ENCODE measurements at regions not wholly inside any gene's neighbourhood (a gene's known extent, or its start where the extent isn't known, plus 50 kb on each side); places are given as distances from the start of the nearest gene placed in this dataset.

DNA sequence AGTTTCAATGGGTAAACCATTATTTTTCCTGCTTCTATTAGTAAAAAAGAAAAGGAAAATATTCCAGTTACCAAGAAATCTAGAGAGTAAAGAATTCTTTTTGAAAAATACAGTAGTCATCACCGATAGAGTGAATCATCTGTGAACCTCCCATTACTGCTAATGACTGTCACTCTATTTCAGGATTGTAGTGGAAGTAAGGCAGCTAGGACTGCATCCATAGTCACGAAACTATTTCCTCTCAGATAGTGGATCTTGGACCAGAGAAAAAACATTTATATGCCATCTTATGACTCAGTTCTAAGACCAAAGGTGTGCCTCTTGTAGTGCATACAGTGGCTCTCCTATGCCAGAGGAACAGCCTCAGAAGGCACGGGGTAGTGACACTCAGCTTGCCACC is 173.9 kb upstream of the PLEKHA5 start:
- FAIRE-seq (no peak), DNase-seq (ENCODE audit: insufficient read length, low spot score) (no peak)

DNA sequence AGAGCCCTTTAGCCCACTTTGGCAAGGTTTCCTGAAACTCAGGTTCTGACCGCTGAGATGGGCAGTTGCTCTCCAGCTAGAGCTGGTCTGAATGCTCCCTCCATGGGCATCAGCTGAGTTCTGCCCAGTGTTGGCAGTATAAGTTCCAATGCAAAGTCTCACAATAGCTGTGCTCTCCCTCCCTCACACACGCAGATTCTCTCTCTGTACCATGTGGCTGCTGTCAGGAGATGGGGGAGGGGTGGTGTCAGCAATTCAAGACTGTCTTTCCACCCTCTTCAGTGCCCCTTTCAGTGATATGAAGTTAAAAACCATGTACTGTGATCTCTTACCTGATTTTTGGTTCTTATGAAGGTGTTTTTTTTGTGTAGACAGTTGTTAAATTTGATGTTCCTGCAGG is 164.3 kb upstream of the PLEKHA5 start:
- FAIRE-seq, result no peak
- no peak for DNase-seq (ENCODE audit: insufficient read length, low spot score)

DNA sequence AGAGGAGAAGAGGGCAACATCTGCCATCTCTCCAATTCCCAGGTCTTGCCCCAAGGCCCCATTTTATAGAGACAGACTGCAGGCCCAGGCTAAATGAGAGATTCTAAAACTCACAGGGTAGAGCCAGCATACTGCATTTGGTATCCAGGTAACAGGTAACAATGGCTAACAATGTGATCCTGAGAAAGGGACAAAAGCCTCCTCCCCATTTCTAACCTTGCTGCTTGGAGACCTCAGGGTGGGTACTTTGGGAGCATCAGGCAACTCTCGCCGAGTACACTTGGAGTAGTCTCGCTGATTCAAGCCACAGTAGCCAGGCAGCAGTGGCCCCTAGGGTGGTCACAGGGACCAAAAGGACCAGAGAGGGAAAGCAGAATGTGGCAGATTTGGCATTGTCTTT is 162.6 kb upstream of the PLEKHA5 start:
- DNase-seq (ENCODE audit: insufficient read length, low spot score) (no peak), FAIRE-seq (no peak)

DNA sequence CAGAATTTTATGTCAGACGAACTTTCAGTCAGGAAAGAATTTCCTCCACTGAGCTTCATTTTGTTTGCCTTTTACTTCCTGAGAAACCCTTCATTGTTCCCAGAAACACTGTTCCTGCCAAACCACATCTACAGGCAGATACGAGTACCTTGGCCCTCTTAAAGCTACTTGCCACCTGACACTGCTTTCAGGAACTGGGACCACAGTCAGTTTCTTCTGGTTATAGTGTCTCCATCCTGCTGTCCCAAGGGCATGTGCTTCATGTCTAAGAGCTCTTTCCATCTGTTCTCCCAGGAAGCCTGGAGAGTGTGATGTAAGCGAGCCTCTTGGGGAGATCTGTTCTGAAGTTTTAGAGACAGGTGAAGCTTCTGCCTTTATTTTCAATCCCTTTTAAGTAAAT is 161.7 kb upstream of the PLEKHA5 start:
- FAIRE-seq (no peak), DNase-seq (ENCODE audit: insufficient read length, low spot score) (no peak)

DNA sequence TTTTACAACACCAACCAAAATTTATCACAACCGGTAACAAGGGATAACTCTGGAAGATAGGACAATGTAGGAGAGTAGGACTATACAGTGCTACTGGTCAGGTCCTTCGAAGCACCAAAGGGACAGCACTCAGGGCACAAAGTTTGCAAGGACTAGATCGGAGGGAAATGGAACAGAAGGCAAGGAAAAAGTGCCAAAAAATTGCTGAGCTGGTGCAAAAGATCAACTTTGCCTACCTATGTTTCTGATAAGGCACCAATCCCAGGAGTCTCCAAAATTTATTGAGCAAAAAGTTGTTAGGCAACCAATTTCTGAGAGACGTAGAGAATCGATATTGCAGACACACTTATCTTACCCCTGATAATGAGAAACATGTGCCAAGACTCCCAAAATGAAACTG is 160.0 kb upstream of the PLEKHA5 start:
- DNase-seq (ENCODE audit: insufficient read length, low spot score), result no peak
- FAIRE-seq, result no peak

DNA sequence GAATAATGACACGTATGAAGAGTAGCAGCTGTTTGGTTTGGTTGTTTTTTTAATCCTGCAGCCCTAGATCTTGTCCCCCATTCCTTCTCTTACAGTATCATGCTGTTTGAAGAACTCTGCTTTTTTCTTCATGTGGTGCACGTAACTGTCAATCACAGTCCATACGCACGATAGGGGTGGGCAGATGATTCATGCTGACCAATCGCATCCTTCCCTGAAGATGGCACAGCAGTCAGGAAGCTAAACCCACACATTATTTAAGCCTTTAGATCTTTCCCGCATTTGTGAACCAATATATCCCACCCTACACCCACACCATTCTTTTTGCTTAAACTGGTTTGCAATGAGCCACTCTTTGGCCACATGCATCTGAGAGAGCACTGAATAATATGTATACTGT is 158.9 kb upstream of the PLEKHA5 start:
- DNase-seq (ENCODE audit: insufficient read length, low spot score), result no peak
- no peak for FAIRE-seq

DNA sequence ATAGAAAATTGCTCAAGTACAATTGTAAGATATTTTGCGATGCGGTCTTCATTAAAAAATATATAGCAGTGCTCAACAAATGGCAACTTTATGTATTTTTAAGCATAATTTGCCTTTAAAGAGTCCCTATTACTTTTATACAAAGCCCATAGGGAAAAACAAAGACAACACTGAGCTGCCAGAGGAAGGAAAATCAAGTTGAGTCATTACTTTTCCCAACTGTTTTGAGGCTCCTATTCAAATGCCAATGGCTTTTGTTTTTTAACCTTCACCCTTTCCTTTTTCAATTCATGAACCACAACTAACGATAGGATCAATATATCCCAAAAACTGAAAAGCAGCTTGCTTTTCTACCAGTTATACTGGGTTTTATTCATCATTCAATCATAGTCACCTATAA is 157.6 kb upstream of the PLEKHA5 start:
- DNase-seq (ENCODE audit: insufficient read length, low spot score), result no peak
- FAIRE-seq, result no peak

DNA sequence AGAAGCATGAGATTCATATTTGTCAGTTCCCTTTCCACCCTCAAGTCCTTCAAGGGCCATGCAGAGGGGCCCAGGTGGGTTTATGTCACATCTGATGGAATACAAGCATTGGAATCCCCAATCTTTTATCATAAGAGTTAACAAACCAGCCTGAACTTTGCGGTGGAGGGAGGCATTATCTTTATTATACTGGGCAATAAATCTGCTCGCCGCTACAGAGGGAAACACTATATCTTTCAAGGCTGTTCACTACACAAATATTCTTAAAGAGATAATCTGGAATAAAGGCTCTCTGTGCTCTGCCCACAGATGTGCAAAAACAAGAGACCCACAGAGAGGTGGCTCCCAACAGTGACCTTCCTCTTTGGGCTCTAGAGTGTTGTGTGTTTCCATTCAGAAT is 153.6 kb upstream of the PLEKHA5 start:
- DNase-seq (ENCODE audit: insufficient read length, low spot score), result no peak
- FAIRE-seq, result no peak

DNA sequence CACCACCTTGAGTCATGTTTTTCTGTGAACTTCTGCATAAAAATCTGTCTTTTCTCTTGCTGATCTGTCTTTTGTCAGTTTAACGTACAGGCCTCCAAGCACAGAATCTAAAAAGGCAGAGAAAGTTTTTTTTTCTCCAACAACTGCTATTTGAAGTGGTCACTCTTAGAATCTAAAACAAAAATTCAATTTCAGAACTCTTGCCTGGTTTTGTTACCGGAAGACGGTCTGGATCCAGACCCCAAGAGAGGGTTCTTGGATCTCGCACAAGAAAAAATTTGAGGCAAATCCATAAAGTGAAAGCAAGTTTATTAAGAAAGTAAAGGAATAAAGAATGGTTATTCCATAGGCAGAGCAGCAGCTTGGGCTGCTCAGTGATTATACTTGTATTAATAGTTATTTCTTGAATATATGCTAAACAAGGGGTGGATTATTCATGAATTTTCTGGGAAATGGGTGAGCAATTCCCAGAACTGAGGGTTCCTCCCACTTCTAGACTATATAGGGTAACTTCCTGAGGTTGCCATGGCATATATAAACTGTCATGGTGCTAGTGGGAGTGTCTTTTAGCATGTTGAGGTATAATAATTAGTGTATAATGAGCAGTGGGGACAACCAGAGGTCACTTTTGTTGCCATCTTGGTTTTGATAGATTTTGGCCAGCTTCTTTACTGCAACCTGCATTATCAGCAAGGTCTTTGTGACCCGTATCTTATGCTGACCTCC is 150.0 kb upstream of the PLEKHA5 start:
- DNase-seq (ENCODE audit: insufficient read length, low spot score), result no peak
- FAIRE-seq, result no peak

DNA sequence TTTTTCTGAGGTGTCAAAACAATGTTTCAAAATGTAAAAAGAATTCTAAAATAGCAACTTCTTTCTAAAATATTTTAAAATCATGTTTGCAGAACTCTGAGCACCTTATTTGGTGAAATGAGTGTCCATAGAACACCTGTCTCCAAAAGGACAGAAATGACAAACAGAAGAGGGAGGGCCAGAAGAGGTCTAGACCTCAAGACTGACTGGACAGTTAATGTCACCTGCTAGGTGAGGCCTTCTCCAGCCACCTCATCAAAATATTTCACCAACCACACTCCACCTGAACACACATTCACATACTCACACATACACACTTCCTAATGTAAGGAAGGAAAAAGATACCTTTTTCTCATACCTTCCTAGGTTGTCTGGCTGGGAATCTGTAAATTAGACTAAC is 147.8 kb upstream of the PLEKHA5 start:
- no peak for FAIRE-seq

DNA sequence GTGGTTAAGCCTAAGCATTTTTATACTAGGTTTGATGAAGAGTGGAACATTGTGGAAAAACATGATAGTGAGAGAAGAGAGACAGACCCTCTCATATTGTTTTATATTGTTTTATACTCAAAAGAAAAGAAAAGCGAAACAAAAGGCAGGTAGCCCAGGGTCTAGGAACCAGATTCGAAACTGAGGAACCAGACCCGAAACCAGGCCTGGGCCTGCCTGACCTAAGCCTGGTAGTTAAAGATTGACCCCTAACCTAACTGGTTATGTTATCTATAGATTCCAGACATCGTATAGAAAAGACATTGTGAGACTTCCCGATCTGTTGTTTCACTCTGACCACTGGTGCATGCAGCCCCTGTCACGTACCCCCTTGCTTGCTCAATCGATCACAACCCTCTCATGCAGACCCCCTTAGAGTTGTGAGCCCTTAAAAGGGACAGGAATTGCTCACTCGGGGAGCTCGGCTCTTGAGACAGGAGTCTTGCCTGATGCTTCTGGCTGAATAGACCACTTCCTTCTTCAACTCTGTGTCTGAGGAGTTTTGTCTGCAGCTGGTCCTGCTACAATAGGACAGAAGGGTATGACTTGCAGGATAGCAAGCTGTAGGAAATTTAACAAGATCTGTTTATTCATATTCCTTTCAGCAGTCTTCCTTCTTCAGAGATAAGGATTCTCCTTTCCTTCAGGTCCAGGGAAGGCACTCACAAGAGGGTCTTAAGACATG is 147.1 kb upstream of the PLEKHA5 start:
- FAIRE-seq, result no peak
- no peak for DNase-seq (ENCODE audit: insufficient read length, low spot score)

More for the DNA sequence above, 147.8 kb upstream of the PLEKHA5 start:
- DNase-seq (ENCODE audit: insufficient read length, low spot score), result no peak

DNA sequence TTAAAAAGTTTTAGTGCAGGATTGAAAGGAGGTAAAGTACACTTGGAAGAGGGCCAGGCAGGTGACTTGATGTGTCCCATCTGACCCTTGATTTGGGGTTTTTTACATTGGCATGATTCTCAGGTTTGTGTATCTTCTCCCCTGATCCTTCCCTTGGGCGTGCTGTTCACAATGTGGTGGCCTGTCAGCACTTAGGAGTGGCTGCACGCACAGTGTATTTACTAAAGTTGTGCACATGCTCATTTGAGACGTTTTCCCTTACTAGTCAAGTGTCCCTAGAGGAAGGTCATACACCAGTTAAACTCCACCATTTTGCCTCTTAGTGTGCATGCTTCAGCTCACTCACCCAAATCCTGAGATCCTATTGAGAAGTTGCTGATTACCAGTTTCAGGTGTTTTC is 145.7 kb upstream of the PLEKHA5 start:
- no peak for DNase-seq (ENCODE audit: insufficient read length, low spot score)
- peak; percentile 48 for FAIRE-seq

DNA sequence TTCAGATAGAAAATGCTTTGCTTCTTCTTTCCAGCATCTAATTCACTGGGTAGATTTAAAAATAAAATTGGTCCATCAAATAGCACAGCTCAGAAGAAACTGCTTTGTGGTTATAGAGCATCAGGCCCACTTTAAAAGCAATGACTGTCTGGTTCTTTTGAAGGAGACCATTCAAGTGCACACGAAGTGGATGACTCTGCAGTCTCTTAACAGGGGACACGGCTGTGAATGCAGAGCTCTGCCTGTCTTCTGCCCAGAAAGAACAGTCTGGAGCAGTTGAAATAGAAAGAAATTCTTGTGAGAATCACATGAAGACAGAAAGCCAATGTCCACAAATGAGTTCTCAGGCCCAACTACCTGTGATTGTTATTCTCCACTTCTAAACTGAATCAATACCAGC is 138.7 kb upstream of the PLEKHA5 start:
- DNase-seq (ENCODE audit: insufficient read length, low spot score) (no peak), FAIRE-seq (no peak)

DNA sequence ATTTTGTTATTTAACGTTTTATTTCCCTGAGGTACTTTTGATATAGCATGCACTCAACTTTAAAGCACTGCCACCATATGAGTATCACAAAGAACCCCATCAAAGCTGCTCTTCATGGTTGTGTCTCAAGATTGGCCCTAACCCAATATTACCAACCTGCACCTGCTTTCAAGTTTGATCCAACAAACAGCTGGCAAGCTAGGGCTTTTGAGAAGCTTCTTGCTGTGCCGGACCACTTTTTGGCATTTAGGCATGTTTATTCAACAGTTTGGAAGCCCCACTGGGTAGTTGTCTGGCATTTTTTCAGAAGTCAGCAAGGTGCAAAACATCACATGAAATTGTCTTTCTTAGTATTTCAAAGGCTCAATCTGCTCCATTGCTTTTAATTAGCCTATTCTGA is 137.2 kb upstream of the PLEKHA5 start:
- FAIRE-seq (no peak), DNase-seq (ENCODE audit: insufficient read length, low spot score) (no peak)

DNA sequence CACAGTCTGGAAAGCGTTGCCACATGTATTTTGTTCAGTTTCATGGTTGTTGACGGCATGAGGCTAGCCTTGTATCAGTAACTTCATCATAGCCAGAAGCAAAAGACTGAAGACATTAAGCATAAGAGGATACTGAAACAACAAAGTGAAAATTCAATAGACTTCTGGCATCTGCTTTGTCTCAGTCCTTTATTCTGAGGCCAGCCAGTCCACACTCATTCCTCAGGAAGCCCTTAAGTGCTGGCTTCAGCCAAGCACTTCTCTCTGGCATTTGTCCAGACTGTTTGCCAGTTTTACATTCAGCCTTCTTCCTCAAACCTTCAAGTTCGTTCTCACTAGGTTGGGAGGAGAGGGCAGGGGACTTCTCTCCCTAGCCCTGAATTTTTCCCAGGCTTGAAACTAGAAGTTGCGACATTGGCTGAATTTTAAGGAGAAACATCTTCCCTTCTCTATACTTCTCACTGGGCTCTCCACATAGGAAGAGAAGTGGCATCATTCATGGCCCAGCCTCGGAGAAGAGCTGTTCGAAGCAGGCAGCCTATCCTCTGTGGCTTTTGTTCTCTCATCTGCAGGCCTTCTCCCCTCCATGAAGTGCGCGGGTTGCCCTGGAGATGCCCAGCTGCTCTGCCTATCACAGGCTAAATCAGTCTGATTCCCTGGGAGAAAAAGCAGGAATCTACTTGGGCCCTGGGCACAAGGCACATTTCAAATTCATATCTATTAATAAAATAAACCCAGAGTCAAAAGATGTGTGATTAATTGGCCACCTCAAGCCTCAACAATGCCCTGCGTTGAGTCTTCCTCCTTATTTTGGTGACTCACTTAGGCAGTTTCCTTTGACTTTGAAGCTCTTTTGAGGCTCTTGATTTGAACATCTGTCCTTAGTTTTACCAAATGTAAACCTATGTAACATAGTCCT is 130.9 kb upstream of the PLEKHA5 start:
- FAIRE-seq (no peak), DNase-seq (ENCODE audit: insufficient read length, low spot score) (peak; percentile 9)

DNA sequence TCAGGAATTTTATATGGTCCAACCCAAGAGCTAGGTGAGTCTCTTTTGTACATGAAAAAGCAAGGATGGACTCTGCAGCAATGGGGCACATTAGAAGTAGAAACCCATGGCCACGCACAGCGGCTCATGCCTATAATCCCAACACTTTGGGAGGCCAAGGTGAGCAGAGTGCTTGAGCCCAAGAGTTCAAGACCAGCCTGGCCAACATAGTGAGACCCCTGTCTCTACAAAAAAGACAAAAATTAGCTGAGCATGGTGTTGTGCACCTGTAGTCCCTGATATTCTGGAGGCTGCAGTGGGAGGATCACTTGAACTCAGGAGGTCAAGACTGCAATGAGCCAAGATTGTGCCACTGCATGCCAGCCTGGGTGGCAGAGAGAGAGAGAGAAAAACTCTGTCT is 128.7 kb upstream of the PLEKHA5 start:
- FAIRE-seq, result no peak
- DNase-seq (ENCODE audit: insufficient read length, low spot score), result no peak

DNA sequence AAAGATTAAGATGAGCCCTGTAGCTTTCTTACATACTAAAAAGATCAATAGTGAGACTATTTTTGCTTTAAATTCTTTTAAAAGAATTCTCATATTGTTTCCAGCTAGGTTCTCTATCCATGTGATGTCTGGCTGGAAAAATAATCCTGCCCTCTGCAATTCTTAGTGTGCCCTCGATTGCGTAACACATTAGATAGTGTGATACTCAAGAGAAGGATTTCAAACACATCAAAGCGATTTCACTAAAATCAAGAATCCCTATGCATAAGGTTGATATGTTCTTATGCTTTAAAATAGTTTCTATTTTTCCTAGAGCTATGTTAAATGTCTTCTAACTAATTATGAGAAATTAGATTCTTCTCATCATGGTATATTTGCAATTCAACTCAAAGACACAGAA is 127.3 kb upstream of the PLEKHA5 start:
- DNase-seq (ENCODE audit: insufficient read length, low spot score) (no peak), FAIRE-seq (no peak)

DNA sequence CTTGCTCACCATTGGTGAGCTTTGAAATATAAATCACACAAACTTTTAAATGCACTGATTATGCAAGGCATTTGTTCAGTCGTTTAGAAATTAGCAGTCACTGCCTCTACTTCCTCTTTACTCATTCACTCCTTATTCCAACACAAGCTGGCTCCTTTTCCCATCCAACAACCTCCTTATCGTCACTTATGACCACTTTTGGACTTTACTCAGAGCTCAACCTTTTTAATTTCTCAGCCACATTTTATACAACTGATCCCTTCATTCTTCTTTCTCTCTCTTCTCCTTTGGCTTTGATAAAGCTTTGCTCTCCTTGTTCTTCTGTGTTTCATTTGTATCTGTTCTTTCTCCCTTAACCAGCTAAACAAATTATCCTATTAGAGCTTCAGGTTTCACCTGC is 126.4 kb upstream of the PLEKHA5 start:
- no peak for DNase-seq (ENCODE audit: insufficient read length, low spot score)
- no peak for FAIRE-seq

DNA sequence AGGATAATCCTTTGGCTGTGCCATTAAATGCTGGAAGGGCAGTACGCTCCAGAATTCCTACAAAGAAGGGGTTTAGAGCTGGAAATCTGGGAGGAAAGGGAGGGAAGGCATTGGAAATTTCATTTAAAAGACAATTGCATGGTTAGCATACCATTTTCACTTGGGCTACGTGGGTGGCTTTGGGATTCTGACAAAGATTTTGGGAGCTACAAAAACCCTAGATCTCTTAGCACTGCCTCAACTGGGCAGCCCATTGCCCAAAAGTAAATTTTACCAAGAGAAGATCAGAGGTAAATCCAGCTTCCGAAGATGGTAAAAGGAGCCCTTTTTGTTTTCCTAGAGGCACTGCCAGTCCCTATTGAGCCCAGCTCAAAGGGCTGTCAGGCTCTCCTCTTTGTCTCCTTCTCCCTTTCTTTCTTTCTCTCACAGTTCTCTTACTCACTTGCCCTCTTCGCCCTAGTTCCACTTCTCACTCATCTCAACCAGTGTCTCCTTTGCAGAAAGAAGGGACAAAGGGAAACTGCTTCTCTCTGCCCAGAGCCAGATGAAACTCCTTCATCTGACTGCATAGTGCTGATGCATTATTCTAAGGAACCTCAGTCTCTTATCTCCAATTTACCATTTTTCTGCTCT is 125.4 kb upstream of the PLEKHA5 start:
- FAIRE-seq (no peak), DNase-seq (ENCODE audit: insufficient read length, low spot score) (no peak)

DNA sequence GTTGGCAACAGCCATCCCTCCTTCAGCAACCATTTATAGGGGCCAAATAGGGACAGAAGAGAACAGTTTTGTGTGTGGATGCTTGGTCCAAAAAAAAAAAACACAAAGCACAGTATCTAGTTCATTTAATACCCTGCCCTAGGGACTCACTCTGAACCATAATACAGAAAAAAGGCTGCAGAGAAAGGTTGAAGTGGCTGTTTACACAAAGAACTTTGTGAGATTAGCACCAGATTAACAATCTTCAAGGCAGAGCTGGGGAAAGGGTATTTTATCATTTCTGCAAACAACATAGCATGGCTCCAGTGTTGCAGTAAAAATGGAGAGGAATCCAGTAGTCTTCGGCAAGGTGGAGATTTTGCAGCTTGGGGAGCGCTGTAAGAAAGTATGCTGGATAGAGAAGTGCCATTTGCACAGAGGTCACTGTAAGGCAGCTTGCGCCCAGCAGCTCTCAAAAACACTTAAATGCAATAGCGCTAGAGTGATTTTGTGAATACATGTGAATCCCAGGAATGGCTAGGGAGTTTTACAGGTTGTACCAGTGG is 124.2 kb upstream of the PLEKHA5 start:
- FAIRE-seq (no peak), DNase-seq (ENCODE audit: insufficient read length, low spot score) (no peak)

DNA sequence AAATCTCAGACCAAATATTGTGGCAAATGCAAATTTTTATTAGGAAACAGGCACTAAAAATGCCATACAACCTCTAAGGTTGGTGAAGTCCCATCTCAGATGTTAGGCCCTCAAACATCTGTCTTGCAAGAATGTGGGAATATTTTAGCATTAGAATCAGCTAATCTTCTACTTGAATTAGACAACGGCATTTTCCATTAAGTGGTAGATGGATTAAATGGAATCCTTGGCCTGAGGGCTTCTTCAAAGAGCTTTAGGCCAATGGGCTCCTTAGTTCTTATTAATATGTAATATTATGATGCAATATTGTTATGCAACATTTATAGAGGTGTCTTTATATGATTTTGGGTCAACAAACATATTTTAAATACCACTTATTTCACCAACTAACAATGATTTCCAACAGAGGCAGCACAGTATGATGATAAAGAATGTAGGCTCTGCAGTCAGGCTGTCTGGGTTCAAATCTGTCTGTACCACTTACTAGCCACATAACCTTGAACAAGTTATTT is 122.9 kb upstream of the PLEKHA5 start:
- DNase-seq (ENCODE audit: insufficient read length, low spot score) (no peak), FAIRE-seq (no peak)
